SH-SY5Y (cell line): ENCODE measurements at regions not wholly inside any gene's neighbourhood (a gene's known extent, or its start where the extent isn't known, plus 50 kb on each side); places are given as distances from the start of the nearest gene placed in this dataset.

Source experiments
- GATA2 ChIP-seq: IDR thresholded peaks from 2 replicates; pipeline ENCODE4 v1.6.1; 2011; ENCODE audit warnings: mild to moderate bottlenecking, low read depth, low read length
- GATA3 ChIP-seq: IDR thresholded peaks from 2 replicates; pipeline ENCODE4 v1.6.1; 2011; ENCODE audit warnings: low read depth, mild to moderate bottlenecking, low read length, moderate library complexity

DNA sequence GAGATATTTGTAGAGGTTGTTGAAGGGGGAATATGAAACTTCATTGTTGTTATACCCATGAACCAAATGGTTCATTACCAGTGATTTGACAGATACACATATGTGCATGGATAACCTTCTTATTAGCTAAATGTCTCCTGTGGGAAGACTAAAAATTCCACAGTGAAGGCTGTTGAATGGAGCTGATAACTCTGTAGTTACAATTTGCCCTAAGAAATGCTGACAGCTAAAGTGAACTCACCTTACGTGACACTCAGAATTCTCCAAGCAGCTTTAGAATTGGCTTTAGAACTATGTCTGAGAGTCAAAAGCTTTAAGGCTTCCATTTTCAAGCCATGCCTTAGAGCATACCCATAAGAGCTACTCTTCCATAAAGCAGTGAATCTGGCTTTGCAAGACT, 276.9 kb downstream of the PRELID2 start:
- TF ChIP-seq GATA2 (no peak), GATA3 (no peak)
